Panc1 (cell line): ENCODE measurements at regions not wholly inside any gene's neighbourhood (a gene's known extent, or its start where the extent isn't known, plus 50 kb on each side); places are given as distances from the start of the nearest gene placed in this dataset.

Source experiments
- ATAC-seq: fragments of 200-7000 bp; cut with Tn5 transposase; 2 replicates; pipeline ENCODE4 v1.9.1; 2020; ENCODE audit warnings: mild to moderate bottlenecking, moderate library complexity
- BruUV-seq: library from RNA; stranded (reverse); fragments of 400-500 nt; replicated peaks from 2 replicates; lab custom pipeline; 2021; lab: Mats Ljungman, UMichigan
- CTCF ChIA-PET: fragments of 300-600 bp; sonication (Branson Sonifier 250); formaldehyde crosslinking; loops from one replicate; lab custom pipeline; 2022; ENCODE audit warnings: antibody characterized with exemption; lab: Charles Lee
- POLR2A ChIA-PET: fragments of 300-600 bp; sonication (Branson Sonifier 250); formaldehyde crosslinking; loops from one replicate; lab custom pipeline; 2022; ENCODE audit warnings: antibody characterized with exemption; lab: Charles Lee
- DNase-seq: peaks from one replicate; pipeline ENCODE4 v3.0.0-alpha.2; 2010; ENCODE audit warnings: low read depth, low spot score
- H3K27ac ChIP-seq: 2 replicates; pipeline ENCODE4 v1.5.1; 2011; ENCODE audit warnings: mild to moderate bottlenecking, low read length, inconsistent platforms
- H3K27me3 ChIP-seq: fragments of 200-500 bp; sonication (Bioruptor generic); 2 replicates; pipeline ENCODE4 v1.6.0; 2014; ENCODE audit warnings: low read length, inconsistent platforms; ENCODE audit not compliant: control insufficient read depth, insufficient read depth
- H3K36me3 ChIP-seq: fragments of 200-500 bp; sonication (Bioruptor generic); 2 replicates; pipeline ENCODE4 v1.5.1; 2014; ENCODE audit warnings: inconsistent platforms, mild to moderate bottlenecking, low read length, moderate library complexity; ENCODE audit not compliant: control insufficient read depth, insufficient read depth
- H3K4me1 ChIP-seq: 2 replicates; pipeline ENCODE4 v1.5.1; 2011; ENCODE audit warnings: inconsistent platforms, mild to moderate bottlenecking, low read length, moderate library complexity; ENCODE audit not compliant: control insufficient read depth, insufficient read depth
- H3K4me3 ChIP-seq, 2 experiments: 2 replicates each; pipeline ENCODE4 v1.5.1; 2011 to 2012; ENCODE audit warnings: low read depth in 2 of 2, low read length in 2 of 2, mild to moderate bottlenecking in 2 of 2, inconsistent platforms in 1 of 2, moderate library complexity in 1 of 2
- H3K9me3 ChIP-seq: fragments of 200-500 bp; sonication (Bioruptor generic); 2 replicates; pipeline ENCODE4 v1.5.1; 2014; ENCODE audit warnings: low read depth, mild to moderate bottlenecking, inconsistent platforms, low read length, moderate library complexity; ENCODE audit not compliant: control insufficient read depth, insufficient read depth
- POLR2AphosphoS5 ChIP-seq: IDR thresholded peaks from 2 replicates; pipeline ENCODE4 v1.6.1; 2012; ENCODE audit warnings: mild to moderate bottlenecking, low read depth, low read length, moderate library complexity
- REST ChIP-seq, 2 experiments: IDR thresholded peaks; 2 replicates each; pipeline ENCODE4 v1.6.1; 2011 to 2012; ENCODE audit warnings: low read depth in 2 of 2, control low read depth in 1 of 2, low read length in 1 of 2, mild to moderate bottlenecking in 1 of 2, moderate library complexity in 1 of 2; ENCODE audit not compliant: insufficient read depth in 1 of 2
- SIN3A ChIP-seq: IDR thresholded peaks from 2 replicates; pipeline ENCODE4 v1.6.1; 2012; ENCODE audit warnings: low read depth, mild to moderate bottlenecking, low read length, moderate library complexity, borderline replicate concordance; ENCODE audit not compliant: insufficient read depth
- TCF7L2 ChIP-seq: IDR thresholded peaks from 2 replicates; pipeline ENCODE4 v1.6.1; 2011; ENCODE audit warnings: mild to moderate bottlenecking, low read depth, low read length, inconsistent platforms
- in situ Hi-C: cut with HindIII; loops from 2 replicates; pipeline ENCODE4 v1.10.0; 2016; ENCODE audit warnings: low sequenced_read_pairs, low pct_unique_long_range_greater_than_20kb
- intact Hi-C: fragments of 100-400 bp; cut with micrococcal nuclease; formaldehyde crosslinking; loops from one replicate; pipeline ENCODE4 v1.10.0; 2022; ENCODE audit not compliant: unreplicated experiment
- TF ChIP-seq, protein P1 (sequence below): fragments of 450-650 bp; IDR thresholded peaks from 2 replicates; pipeline ENCODE4 v1.5.1; 2017; ENCODE audit warnings: mild to moderate bottlenecking

DNA sequence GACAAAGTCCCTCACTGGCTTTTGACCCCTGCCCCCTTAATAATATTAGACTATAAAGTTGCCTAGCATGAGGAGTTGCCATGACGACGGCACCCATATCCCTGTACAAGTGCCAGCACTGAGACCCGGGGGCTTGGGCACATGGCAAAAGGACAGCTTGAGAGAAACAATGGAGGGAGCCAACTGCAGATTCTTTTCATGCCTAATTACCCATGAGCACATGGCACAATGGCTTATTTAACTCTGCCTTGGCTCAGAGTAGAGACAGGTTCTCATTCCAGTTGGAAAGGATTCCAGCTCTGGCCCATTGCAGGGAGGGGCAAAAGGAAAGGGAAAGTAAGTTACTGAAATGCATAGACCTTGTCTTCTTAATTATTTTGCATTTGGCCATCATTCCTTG, 261.2 kb upstream of the UBASH3B start:
- intact Hi-C loops = no loop called here
- ChIA-PET POLR2A (interaction anchor here (0.6 kb wide), 1 partner anchor 237 kb away, joined by 3 read pairs; no protein-coding TSS in a partner anchor), CTCF (no interaction called here)
- no peaks in the 10 kb centered on the region for H3K36me3 ChIP-seq
- DNase-seq (no peak), ATAC-seq (no peak)
- no peaks in the 10 kb centered on the region for H3K9me3 ChIP-seq
- peaks cover 3% of the 10 kb centered on the region; the same call in 1 of the 2 replicates for H3K27me3 ChIP-seq
- in situ Hi-C loops = no loop called here
- H3K27ac ChIP-seq = no peak overlapping the region
- H3K4me1 ChIP-seq = no peaks in the 10 kb centered on the region
- no TSS peak for BruUV-seq
- no peak overlapping the region for H3K4me3 ChIP-seq
- TF ChIP-seq, protein P1, sequence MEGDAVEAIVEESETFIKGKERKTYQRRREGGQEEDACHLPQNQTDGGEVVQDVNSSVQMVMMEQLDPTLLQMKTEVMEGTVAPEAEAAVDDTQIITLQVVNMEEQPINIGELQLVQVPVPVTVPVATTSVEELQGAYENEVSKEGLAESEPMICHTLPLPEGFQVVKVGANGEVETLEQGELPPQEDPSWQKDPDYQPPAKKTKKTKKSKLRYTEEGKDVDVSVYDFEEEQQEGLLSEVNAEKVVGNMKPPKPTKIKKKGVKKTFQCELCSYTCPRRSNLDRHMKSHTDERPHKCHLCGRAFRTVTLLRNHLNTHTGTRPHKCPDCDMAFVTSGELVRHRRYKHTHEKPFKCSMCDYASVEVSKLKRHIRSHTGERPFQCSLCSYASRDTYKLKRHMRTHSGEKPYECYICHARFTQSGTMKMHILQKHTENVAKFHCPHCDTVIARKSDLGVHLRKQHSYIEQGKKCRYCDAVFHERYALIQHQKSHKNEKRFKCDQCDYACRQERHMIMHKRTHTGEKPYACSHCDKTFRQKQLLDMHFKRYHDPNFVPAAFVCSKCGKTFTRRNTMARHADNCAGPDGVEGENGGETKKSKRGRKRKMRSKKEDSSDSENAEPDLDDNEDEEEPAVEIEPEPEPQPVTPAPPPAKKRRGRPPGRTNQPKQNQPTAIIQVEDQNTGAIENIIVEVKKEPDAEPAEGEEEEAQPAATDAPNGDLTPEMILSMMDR = no peak
- TF ChIP-seq REST (IDR thresholded peaks at IDR 0.05; ENCODE audit: insufficient read depth in 1 of 2, low read depth in 2 of 2, low read length in 1 of 2) (no peak), POLR2AphosphoS5 (no peak), TCF7L2 (no peak), SIN3A (no peak)

- no peak overlapping the region for H3K4me3 ChIP-seq
- H3K9me3 ChIP-seq = no peaks in the 10 kb centered on the region
- intact Hi-C loops (no loop called here), in situ Hi-C loops (no loop called here)
- H3K4me1 ChIP-seq = no peaks in the 10 kb centered on the region
- DNase-seq = no peak
- no peak overlapping the region for H3K27ac ChIP-seq
- ChIA-PET POLR2A (no interaction called here), CTCF (no interaction called here)
- no peak for TF ChIP-seq TCF7L2
- no peak for TF ChIP-seq REST (IDR thresholded peaks at IDR 0.05; ENCODE audit: insufficient read depth in 1 of 2, low read depth in 2 of 2, low read length in 1 of 2)
- TF ChIP-seq POLR2AphosphoS5 = no peak
- TF ChIP-seq SIN3A = no peak
- TF ChIP-seq, protein P1 = no peak
- no peak for ATAC-seq
- no peaks in the 10 kb centered on the region for H3K36me3 ChIP-seq
- no TSS peak for BruUV-seq
- peaks cover 3% of the 10 kb centered on the region; the same call in 1 of the 2 replicates for H3K27me3 ChIP-seq
Measured at GRCh38 chr11:122393209-122393860, 262.2 kb upstream of the UBASH3B start.
